SU-DHL-6 (cell line): ENCODE measurements at regions not wholly inside any gene's neighbourhood (a gene's known extent, or its start where the extent isn't known, plus 50 kb on each side); places are given as distances from the start of the nearest gene placed in this dataset.

Experiments
- EZH2phosphoT487 ChIP-seq: fragments of 200-600 bp; sonication (generic), shearing (Covaris generic); conservative IDR thresholded peaks from 2 replicates; pipeline ENCODE4 v1.6.1; 2018; ENCODE audit warnings: mild to moderate bottlenecking, antibody characterized with exemption, low read length, moderate library complexity, mixed read lengths
- TF ChIP-seq, protein P1 (sequence below): fragments of 200-600 bp; sonication (generic); IDR thresholded peaks from one replicate; pipeline ENCODE4 v1.5.1; 2017; ENCODE audit warnings: antibody characterized with exemption, mild to moderate bottlenecking, low read length, moderate library complexity; ENCODE audit not compliant: insufficient read depth, poor library complexity, severe bottlenecking

DNA sequence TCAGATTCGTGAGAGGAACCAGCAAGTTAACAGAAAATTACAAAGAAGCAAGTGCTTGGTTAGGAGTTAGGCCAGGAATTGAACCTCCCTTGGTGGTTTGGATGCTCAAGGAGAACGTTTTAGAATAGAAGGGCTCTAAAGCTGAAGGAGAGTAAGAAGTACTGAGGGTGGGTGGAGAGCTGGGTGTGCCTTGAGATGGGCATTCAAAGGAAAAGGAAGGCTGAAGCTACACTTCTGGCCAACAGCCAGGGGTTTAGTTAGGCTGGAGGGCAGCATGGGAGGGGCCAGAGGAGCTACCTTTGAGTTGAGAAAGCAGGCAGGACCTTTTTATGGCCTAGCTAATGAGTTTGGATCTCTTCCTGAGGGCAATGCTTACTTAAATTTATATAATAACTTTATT is 421.2 kb downstream of the CCDC91 start:
- TF ChIP-seq, protein P1, sequence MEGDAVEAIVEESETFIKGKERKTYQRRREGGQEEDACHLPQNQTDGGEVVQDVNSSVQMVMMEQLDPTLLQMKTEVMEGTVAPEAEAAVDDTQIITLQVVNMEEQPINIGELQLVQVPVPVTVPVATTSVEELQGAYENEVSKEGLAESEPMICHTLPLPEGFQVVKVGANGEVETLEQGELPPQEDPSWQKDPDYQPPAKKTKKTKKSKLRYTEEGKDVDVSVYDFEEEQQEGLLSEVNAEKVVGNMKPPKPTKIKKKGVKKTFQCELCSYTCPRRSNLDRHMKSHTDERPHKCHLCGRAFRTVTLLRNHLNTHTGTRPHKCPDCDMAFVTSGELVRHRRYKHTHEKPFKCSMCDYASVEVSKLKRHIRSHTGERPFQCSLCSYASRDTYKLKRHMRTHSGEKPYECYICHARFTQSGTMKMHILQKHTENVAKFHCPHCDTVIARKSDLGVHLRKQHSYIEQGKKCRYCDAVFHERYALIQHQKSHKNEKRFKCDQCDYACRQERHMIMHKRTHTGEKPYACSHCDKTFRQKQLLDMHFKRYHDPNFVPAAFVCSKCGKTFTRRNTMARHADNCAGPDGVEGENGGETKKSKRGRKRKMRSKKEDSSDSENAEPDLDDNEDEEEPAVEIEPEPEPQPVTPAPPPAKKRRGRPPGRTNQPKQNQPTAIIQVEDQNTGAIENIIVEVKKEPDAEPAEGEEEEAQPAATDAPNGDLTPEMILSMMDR, result no peak
- no peak for TF ChIP-seq EZH2phosphoT487
